ENCODE measurements at regions not wholly inside any gene's neighbourhood (a gene's known extent, or its start where the extent isn't known, plus 50 kb on each side); places are given as distances from the start of the nearest gene placed in this dataset.

- Histone ChIP-seq H3K9ac (ENCODE audit: low read length in 3 of 3) (no peak overlapping the region), H3K27me3 (ENCODE audit: control insufficient read depth, insufficient read depth, low read length) (no peaks in the 10 kb centered on the region), H3K9me3 (ENCODE audit: control insufficient read depth in 2 of 3, insufficient read depth in 1 of 3, low read length in 3 of 3) (no peaks in the 10 kb centered on the region), H3K36me3 (ENCODE audit: control insufficient read depth in 2 of 3, insufficient read depth in 3 of 3, low read length in 3 of 3) (no peaks in the 10 kb centered on the region), H3K4me1 (ENCODE audit: control insufficient read depth in 2 of 3, insufficient read depth in 2 of 3, low read depth in 1 of 3, low read length in 3 of 3) (peaks cover 0 to 2% (median 0%) of the 10 kb centered on the region in 3 donors), H3K4me3 (ENCODE audit: low read length in 3 of 3) (no peak overlapping the region), H3K27ac (ENCODE audit: low read depth in 2 of 2, low read length in 2 of 2) (no peak overlapping the region)
- intact Hi-C loops (cut with DNase I): no loop called here
- DNase-seq (peak in 1 of 5 donors; percentile 21), FAIRE-seq (no peak)
- TF ChIP-seq, protein P1, sequence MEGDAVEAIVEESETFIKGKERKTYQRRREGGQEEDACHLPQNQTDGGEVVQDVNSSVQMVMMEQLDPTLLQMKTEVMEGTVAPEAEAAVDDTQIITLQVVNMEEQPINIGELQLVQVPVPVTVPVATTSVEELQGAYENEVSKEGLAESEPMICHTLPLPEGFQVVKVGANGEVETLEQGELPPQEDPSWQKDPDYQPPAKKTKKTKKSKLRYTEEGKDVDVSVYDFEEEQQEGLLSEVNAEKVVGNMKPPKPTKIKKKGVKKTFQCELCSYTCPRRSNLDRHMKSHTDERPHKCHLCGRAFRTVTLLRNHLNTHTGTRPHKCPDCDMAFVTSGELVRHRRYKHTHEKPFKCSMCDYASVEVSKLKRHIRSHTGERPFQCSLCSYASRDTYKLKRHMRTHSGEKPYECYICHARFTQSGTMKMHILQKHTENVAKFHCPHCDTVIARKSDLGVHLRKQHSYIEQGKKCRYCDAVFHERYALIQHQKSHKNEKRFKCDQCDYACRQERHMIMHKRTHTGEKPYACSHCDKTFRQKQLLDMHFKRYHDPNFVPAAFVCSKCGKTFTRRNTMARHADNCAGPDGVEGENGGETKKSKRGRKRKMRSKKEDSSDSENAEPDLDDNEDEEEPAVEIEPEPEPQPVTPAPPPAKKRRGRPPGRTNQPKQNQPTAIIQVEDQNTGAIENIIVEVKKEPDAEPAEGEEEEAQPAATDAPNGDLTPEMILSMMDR (IDR thresholded peaks at IDR 0.05; ENCODE audit: borderline replicate concordance, extremely low read depth, insufficient read depth): no peak
These were observed 150.9 kb downstream of the LACC1 start for GRCh38 chr13:44030615-44031014.

- H3K9me3 ChIP-seq (ENCODE audit: control insufficient read depth in 2 of 3, insufficient read depth in 1 of 3, low read length in 3 of 3): no peaks in the 10 kb centered on the region
- no peaks in the 10 kb centered on the region for H3K27me3 ChIP-seq (ENCODE audit: control insufficient read depth, insufficient read depth, low read length)
- FAIRE-seq (no peak), DNase-seq (no peak)
- H3K4me1 ChIP-seq (ENCODE audit: control insufficient read depth in 2 of 3, insufficient read depth in 2 of 3, low read depth in 1 of 3, low read length in 3 of 3): peaks cover 0 to 2% (median 0%) of the 10 kb centered on the region in 3 donors
- TF ChIP-seq, protein P1 (IDR thresholded peaks at IDR 0.05; ENCODE audit: borderline replicate concordance, extremely low read depth, insufficient read depth): no peak
- intact Hi-C loops (cut with DNase I): no loop called here
- no peak overlapping the region for H3K27ac ChIP-seq (ENCODE audit: low read depth in 2 of 2, low read length in 2 of 2)
- no peak overlapping the region for H3K9ac ChIP-seq (ENCODE audit: low read length in 3 of 3)
- H3K36me3 ChIP-seq (ENCODE audit: control insufficient read depth in 2 of 3, insufficient read depth in 3 of 3, low read length in 3 of 3): no peaks in the 10 kb centered on the region
- H3K4me3 ChIP-seq (ENCODE audit: low read length in 3 of 3): no peak overlapping the region
These were observed 151.9 kb downstream of the LACC1 start for GRCh38 chr13:44031555-44031954.

DNA sequence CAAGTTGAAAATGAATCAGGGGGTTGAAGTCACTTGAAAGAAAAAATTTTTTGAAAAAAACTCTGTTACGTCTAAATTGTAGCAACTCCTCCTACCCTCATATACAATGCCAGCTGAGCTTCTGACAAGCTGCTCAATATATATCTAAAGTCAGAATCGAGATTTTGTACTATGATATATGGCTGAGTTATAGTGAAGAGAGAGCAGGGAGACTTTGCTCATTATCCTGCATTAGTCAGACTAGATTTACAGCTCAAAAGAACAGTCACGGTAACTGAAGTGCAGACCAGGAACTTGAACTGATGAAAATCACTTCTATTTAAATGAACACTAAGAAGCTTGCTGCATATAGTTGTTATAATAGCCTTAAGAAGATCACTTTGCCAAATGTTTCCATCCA is 153.1 kb downstream of the LACC1 start:
- DNase-seq (no peak), FAIRE-seq (no peak)
- Histone ChIP-seq H3K27me3 (ENCODE audit: control insufficient read depth, insufficient read depth, low read length) (no peaks in the 10 kb centered on the region), H3K9me3 (ENCODE audit: control insufficient read depth in 2 of 3, insufficient read depth in 1 of 3, low read length in 3 of 3) (no peaks in the 10 kb centered on the region), H3K4me3 (ENCODE audit: low read length in 3 of 3) (no peak overlapping the region), H3K36me3 (ENCODE audit: control insufficient read depth in 2 of 3, insufficient read depth in 3 of 3, low read length in 3 of 3) (no peaks in the 10 kb centered on the region), H3K9ac (ENCODE audit: low read length in 3 of 3) (no peak overlapping the region), H3K27ac (ENCODE audit: low read depth in 2 of 2, low read length in 2 of 2) (no peak overlapping the region), H3K4me1 (ENCODE audit: control insufficient read depth in 2 of 3, insufficient read depth in 2 of 3, low read depth in 1 of 3, low read length in 3 of 3) (peaks cover 0 to 2% (median 0%) of the 10 kb centered on the region in 3 donors)
- intact Hi-C loops (cut with DNase I): no loop called here
- TF ChIP-seq, protein P1 (IDR thresholded peaks at IDR 0.05; ENCODE audit: borderline replicate concordance, extremely low read depth, insufficient read depth): no peak

DNA sequence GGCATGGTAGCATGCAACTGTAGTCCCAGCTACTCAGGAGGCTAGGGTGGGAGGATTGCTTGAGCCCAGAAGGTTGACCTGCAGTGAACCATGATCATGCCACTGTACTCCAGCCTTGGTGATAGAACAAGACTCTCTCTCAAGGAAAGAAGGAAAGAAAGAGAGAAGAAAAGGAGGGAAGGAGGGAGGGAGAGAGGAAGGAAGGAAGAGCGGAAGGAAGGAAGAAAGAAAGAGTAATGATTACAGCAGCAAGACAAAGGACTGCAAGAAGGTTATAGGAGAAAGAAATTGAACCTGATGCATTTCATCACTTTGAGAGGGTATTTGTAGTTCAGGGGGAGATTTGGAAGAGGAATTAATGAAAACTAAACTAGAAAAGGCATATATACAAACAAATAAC is 155.7 kb downstream of the LACC1 start:
- no peak overlapping the region for H3K4me3 ChIP-seq (ENCODE audit: low read length in 3 of 3)
- no peak overlapping the region for H3K27ac ChIP-seq (ENCODE audit: low read depth in 2 of 2, low read length in 2 of 2)
- H3K4me1 ChIP-seq (ENCODE audit: control insufficient read depth in 2 of 3, insufficient read depth in 2 of 3, low read depth in 1 of 3, low read length in 3 of 3): no peaks in the 10 kb centered on the region
- TF ChIP-seq, protein P1 (IDR thresholded peaks at IDR 0.05; ENCODE audit: borderline replicate concordance, extremely low read depth, insufficient read depth): no peak
- no peak for FAIRE-seq
- no peaks in the 10 kb centered on the region for H3K36me3 ChIP-seq (ENCODE audit: control insufficient read depth in 2 of 3, insufficient read depth in 3 of 3, low read length in 3 of 3)
- intact Hi-C loops (cut with DNase I): no loop called here
- H3K9ac ChIP-seq (ENCODE audit: low read length in 3 of 3): no peak overlapping the region
- H3K9me3 ChIP-seq (ENCODE audit: control insufficient read depth in 2 of 3, insufficient read depth in 1 of 3, low read length in 3 of 3): no peaks in the 10 kb centered on the region
- no peak for DNase-seq
- no peaks in the 10 kb centered on the region for H3K27me3 ChIP-seq (ENCODE audit: control insufficient read depth, insufficient read depth, low read length)

All from kidney (tissue), 13 donors.